Nephron progenitor cell (in vitro differentiated cells): ENCODE measurements at regions not wholly inside any gene's neighbourhood (a gene's known extent, or its start where the extent isn't known, plus 50 kb on each side); places are given as distances from the start of the nearest gene placed in this dataset.

ENCODE experiments used
- DNase-seq: peaks from one replicate; pipeline ENCODE4 v3.0.0; 2021
- H3K27ac Mint-ChIP-seq: 2 replicates; pipeline ENCODE4 v1.8.0; 2021; ENCODE audit warnings: mild to moderate bottlenecking, moderate library complexity, mixed read lengths
- H3K27me3 Mint-ChIP-seq: 2 replicates; pipeline ENCODE4 v1.8.0; 2021; ENCODE audit warnings: mild to moderate bottlenecking, low read depth, mixed read lengths; ENCODE audit not compliant: poor library complexity
- H3K36me3 Mint-ChIP-seq: 2 replicates; pipeline ENCODE4 v1.8.0; 2021; ENCODE audit warnings: low read depth, mixed read lengths
- H3K4me1 Mint-ChIP-seq: 2 replicates; pipeline ENCODE4 v1.8.0; 2021; ENCODE audit warnings: mixed read lengths
- H3K4me3 Mint-ChIP-seq: 2 replicates; pipeline ENCODE4 v1.8.0; 2021; ENCODE audit warnings: mild to moderate bottlenecking, moderate library complexity, mixed read lengths
- H3K9me3 Mint-ChIP-seq: 2 replicates; pipeline ENCODE4 v1.8.0; 2021; ENCODE audit warnings: mild to moderate bottlenecking, moderate library complexity, mixed read lengths
- CTCF ChIP-seq: fragments of 200-600 bp; sonication (generic); IDR thresholded peaks from 2 replicates; pipeline ENCODE4 v1.5.0; 2021; ENCODE audit warnings: antibody characterized with exemption

GRCh38 chr7:46220066-46220630, 299.1 kb upstream of the IGFBP3 start:
- no peak overlapping the region for H3K27ac Mint-ChIP-seq
- TF ChIP-seq CTCF, result no peak
- no peak overlapping the region for H3K4me3 Mint-ChIP-seq

GRCh38 chr7:46218461-46219200, 297.6 kb upstream of the IGFBP3 start:
- H3K36me3 Mint-ChIP-seq, result no peaks in the 10 kb centered on the region
- TF ChIP-seq CTCF, result no peak
- peaks cover 13% of the 10 kb centered on the region for H3K27me3 Mint-ChIP-seq
- peaks cover 7% of the 10 kb centered on the region for H3K4me1 Mint-ChIP-seq
- H3K9me3 Mint-ChIP-seq, result no peaks in the 10 kb centered on the region
- H3K27ac Mint-ChIP-seq, result no peak overlapping the region
- no peak for DNase-seq
- H3K4me3 Mint-ChIP-seq, result no peak overlapping the region

More at GRCh38 chr7:46220066-46220630, 299.1 kb upstream of the IGFBP3 start:
- Mint-ChIP-seq H3K36me3 (no peaks in the 10 kb centered on the region), H3K4me1 (peaks cover 9% of the 10 kb centered on the region), H3K27me3 (peaks cover 15% of the 10 kb centered on the region), H3K9me3 (no peaks in the 10 kb centered on the region)
- no peak for DNase-seq

- DNase-seq, result no peak
- Mint-ChIP-seq H3K9me3 (no peaks in the 10 kb centered on the region), H3K36me3 (no peaks in the 10 kb centered on the region), H3K4me1 (peaks cover 7% of the 10 kb centered on the region), H3K4me3 (no peak overlapping the region), H3K27ac (no peak overlapping the region), H3K27me3 (peaks cover 10% of the 10 kb centered on the region)
- no peak for TF ChIP-seq CTCF
These were observed 295.0 kb upstream of the IGFBP3 start for GRCh38 chr7:46215987-46216567.

- DNase-seq, result no peak
- no peaks in the 10 kb centered on the region for H3K9me3 Mint-ChIP-seq
- no peaks in the 10 kb centered on the region for H3K36me3 Mint-ChIP-seq
- peaks cover 5% of the 10 kb centered on the region for H3K27me3 Mint-ChIP-seq
- no peak overlapping the region for H3K4me3 Mint-ChIP-seq
- H3K27ac Mint-ChIP-seq, result no peak overlapping the region
- peaks cover 20% of the 10 kb centered on the region for H3K4me1 Mint-ChIP-seq
- TF ChIP-seq CTCF, result no peak
These were observed 293.5 kb upstream of the IGFBP3 start for GRCh38 chr7:46214526-46214925.

GRCh38 chr7:46213154-46213537, 292.1 kb upstream of the IGFBP3 start:
- Mint-ChIP-seq H3K9me3 (no peaks in the 10 kb centered on the region), H3K4me1 (peaks cover 19% of the 10 kb centered on the region), H3K4me3 (no peak overlapping the region), H3K27ac (no peak overlapping the region), H3K36me3 (no peaks in the 10 kb centered on the region), H3K27me3 (peaks cover 11% of the 10 kb centered on the region)
- TF ChIP-seq CTCF, result no peak
- DNase-seq, result no peak
